Progenitor cell of endocrine pancreas (in vitro differentiated cells): ENCODE measurements at regions not wholly inside any gene's neighbourhood (a gene's known extent, or its start where the extent isn't known, plus 50 kb on each side); places are given as distances from the start of the nearest gene placed in this dataset.

Source experiments
- DNase-seq: peaks from one replicate; pipeline ENCODE4 v3.0.0; 2021; ENCODE audit warnings: low spot score; ENCODE audit not compliant: unreplicated experiment
- H3K27ac Mint-ChIP-seq: 2 replicates; pipeline ENCODE4 v1.8.0; 2021; ENCODE audit warnings: mild to moderate bottlenecking, moderate library complexity, mixed read lengths
- H3K27me3 Mint-ChIP-seq: 2 replicates; pipeline ENCODE4 v1.8.0; 2021; ENCODE audit warnings: mixed read lengths
- H3K36me3 Mint-ChIP-seq: 2 replicates; pipeline ENCODE4 v1.8.0; 2022; ENCODE audit warnings: mixed read lengths; ENCODE audit not compliant: insufficient read depth
- H3K4me1 Mint-ChIP-seq: 2 replicates; pipeline ENCODE4 v1.8.0; 2021; ENCODE audit warnings: low read depth, mixed read lengths
- H3K4me3 Mint-ChIP-seq: 2 replicates; pipeline ENCODE4 v1.8.0; 2021; ENCODE audit warnings: low read depth, mild to moderate bottlenecking, moderate library complexity, mixed read lengths
- H3K9me3 Mint-ChIP-seq: 2 replicates; pipeline ENCODE4 v1.8.0; 2021; ENCODE audit warnings: low read depth, mixed read lengths
- TF ChIP-seq, protein P1 (sequence below): fragments of 200-600 bp; sonication (generic); IDR thresholded peaks from one replicate; pipeline ENCODE4 v1.5.0; 2021; ENCODE audit warnings: antibody characterized with exemption, mild to moderate bottlenecking; ENCODE audit not compliant: unreplicated experiment

GRCh38 chr6:12656906-12657305 is 59.7 kb upstream of the PHACTR1 start:
- H3K27me3 Mint-ChIP-seq = peaks cover 5% of the 10 kb centered on the region
- H3K36me3 Mint-ChIP-seq = no peaks in the 10 kb centered on the region
- no peak for DNase-seq
- H3K4me3 Mint-ChIP-seq = no peak overlapping the region
- no peak overlapping the region for H3K27ac Mint-ChIP-seq
- H3K4me1 Mint-ChIP-seq = no peaks in the 10 kb centered on the region
- TF ChIP-seq, protein P1, sequence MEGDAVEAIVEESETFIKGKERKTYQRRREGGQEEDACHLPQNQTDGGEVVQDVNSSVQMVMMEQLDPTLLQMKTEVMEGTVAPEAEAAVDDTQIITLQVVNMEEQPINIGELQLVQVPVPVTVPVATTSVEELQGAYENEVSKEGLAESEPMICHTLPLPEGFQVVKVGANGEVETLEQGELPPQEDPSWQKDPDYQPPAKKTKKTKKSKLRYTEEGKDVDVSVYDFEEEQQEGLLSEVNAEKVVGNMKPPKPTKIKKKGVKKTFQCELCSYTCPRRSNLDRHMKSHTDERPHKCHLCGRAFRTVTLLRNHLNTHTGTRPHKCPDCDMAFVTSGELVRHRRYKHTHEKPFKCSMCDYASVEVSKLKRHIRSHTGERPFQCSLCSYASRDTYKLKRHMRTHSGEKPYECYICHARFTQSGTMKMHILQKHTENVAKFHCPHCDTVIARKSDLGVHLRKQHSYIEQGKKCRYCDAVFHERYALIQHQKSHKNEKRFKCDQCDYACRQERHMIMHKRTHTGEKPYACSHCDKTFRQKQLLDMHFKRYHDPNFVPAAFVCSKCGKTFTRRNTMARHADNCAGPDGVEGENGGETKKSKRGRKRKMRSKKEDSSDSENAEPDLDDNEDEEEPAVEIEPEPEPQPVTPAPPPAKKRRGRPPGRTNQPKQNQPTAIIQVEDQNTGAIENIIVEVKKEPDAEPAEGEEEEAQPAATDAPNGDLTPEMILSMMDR = no peak
- H3K9me3 Mint-ChIP-seq = no peaks in the 10 kb centered on the region

DNA sequence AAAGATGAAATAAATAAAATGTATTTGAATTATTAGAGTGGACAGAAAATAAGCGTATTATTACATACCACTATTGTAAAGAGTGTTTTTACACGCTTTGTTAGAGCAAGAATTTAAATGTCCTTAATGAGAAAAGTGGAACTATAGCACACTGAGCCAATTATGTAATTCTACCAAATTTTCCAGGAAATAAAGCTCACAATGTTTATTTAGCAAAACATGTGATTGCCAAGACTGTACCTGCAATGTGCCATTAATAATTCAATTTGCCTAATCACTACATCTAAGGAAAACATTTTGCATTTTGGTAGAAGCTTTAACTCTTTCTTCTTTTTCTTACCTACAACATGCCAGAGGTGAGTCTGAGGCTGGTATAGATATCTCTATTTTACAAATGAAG is 58.7 kb upstream of the PHACTR1 start:
- Mint-ChIP-seq H3K27ac (no peak overlapping the region), H3K9me3 (no peaks in the 10 kb centered on the region), H3K4me3 (no peak overlapping the region), H3K4me1 (no peaks in the 10 kb centered on the region), H3K27me3 (peaks cover 5% of the 10 kb centered on the region), H3K36me3 (no peaks in the 10 kb centered on the region)
- DNase-seq = no peak
- TF ChIP-seq, protein P1 = no peak

- Mint-ChIP-seq H3K27ac (no peak overlapping the region), H3K27me3 (peaks cover 11% of the 10 kb centered on the region), H3K4me1 (no peaks in the 10 kb centered on the region), H3K4me3 (no peak overlapping the region), H3K9me3 (no peaks in the 10 kb centered on the region), H3K36me3 (no peaks in the 10 kb centered on the region)
- DNase-seq = no peak
- TF ChIP-seq, protein P1 = no peak
These were observed 55.0 kb upstream of the PHACTR1 start for GRCh38 chr6:12661432-12662089.
